ENCODE measurements at regions not wholly inside any gene's neighbourhood (a gene's known extent, or its start where the extent isn't known, plus 50 kb on each side); places are given as distances from the start of the nearest gene placed in this dataset.

- TF ChIP-seq POLR2A (IDR thresholded peaks at IDR 0.05), result no peak
- no peak for TF ChIP-seq CTCF (IDR thresholded peaks at IDR 0.05)
These were observed 167.9 kb upstream of the MAF start for GRCh38 chr16:79768276-79768970.

All from right lobe of liver (tissue), 4 donors.